ENCODE measurements at regions not wholly inside any gene's neighbourhood (a gene's known extent, or its start where the extent isn't known, plus 50 kb on each side); places are given as distances from the start of the nearest gene placed in this dataset.

DNA sequence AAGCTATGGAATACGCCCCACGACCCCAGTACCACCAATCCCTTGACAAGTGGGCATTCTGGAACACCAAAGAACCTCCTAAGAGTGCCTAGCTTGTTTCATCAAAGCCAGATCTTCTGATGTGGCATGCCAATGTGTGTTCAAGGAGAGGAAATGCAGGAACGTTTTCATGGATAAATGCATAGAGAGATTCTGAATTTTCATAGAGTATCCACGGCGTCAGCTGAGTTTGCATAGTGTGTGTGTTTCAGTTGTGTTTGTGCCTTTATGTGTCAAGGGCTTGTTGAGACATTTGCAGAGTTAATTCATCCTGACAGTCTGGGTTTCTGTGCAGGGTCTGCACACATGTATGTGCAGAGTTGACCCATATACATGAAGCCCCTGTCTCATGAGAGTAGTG lies 172.7 kb upstream of the LRFN2 start:
- in situ Hi-C loops (cut with HindIII; ENCODE audit: low pct_ligation_motif_present, low sequenced_read_pairs), result no loop called here
- no peaks in the 10 kb centered on the region for H3K36me3 ChIP-seq (replicated peaks)
- H3K27ac ChIP-seq, result no peak overlapping the region
- TF ChIP-seq, protein P1, sequence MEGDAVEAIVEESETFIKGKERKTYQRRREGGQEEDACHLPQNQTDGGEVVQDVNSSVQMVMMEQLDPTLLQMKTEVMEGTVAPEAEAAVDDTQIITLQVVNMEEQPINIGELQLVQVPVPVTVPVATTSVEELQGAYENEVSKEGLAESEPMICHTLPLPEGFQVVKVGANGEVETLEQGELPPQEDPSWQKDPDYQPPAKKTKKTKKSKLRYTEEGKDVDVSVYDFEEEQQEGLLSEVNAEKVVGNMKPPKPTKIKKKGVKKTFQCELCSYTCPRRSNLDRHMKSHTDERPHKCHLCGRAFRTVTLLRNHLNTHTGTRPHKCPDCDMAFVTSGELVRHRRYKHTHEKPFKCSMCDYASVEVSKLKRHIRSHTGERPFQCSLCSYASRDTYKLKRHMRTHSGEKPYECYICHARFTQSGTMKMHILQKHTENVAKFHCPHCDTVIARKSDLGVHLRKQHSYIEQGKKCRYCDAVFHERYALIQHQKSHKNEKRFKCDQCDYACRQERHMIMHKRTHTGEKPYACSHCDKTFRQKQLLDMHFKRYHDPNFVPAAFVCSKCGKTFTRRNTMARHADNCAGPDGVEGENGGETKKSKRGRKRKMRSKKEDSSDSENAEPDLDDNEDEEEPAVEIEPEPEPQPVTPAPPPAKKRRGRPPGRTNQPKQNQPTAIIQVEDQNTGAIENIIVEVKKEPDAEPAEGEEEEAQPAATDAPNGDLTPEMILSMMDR (IDR thresholded peaks at IDR 0.05; ENCODE audit: low read depth, low read length, missing control alignments), result no peak
- H3K27me3 ChIP-seq (replicated peaks), result no peaks in the 10 kb centered on the region
- DNase-seq, result no peak
- no peak overlapping the region for H3K4me3 ChIP-seq (ENCODE audit: low read depth, low read length)

GRCh38 chr6:40759264-40759663 lies 172.1 kb upstream of the LRFN2 start:
- Histone ChIP-seq H3K27ac (no peak overlapping the region), H3K27me3 (replicated peaks) (no peaks in the 10 kb centered on the region), H3K36me3 (replicated peaks) (no peaks in the 10 kb centered on the region), H3K4me3 (ENCODE audit: low read depth, low read length) (no peak overlapping the region)
- TF ChIP-seq, protein P1 (IDR thresholded peaks at IDR 0.05; ENCODE audit: low read depth, low read length, missing control alignments), result no peak
- DNase-seq, result no peak
- in situ Hi-C loops (cut with HindIII; ENCODE audit: low pct_ligation_motif_present, low sequenced_read_pairs), result no loop called here

DNA sequence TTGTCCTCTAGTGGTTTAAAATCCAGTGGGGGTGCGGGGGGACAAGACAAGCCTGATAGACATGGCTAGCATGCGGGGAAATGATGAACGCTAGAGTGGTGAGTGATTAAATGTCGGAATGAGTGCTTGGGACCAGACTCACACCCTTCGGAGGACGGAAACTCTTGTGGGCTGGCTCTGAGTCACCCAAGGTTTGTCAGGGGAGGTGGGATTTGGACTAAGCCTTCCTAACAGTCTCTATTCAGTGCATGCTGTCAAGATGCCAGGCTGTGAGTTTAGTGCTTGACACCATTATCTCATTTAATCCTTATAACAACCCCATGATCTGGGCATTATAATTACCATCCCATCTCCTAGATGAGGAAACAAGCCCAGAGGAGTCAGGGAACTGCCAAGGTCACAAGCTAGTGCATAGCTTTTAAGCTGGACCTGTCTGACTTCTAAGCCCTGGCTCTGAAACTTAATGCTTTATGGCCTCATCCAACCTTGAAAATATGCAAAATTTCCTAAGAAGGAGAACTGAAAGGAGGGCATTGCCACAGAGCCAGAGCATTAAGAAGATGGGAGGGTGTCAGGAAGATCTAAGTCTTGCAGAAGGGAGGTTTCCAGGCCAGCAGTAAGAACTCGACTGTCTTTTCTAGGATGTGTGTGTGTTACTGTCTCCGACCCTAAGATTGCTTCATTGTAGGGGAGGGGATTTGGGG lies 168.7 kb upstream of the LRFN2 start:
- in situ Hi-C loops (cut with HindIII; ENCODE audit: low pct_ligation_motif_present, low sequenced_read_pairs), result no loop called here
- DNase-seq, result peak; percentile 18
- no peaks in the 10 kb centered on the region for H3K36me3 ChIP-seq (replicated peaks)
- no peak overlapping the region for H3K4me3 ChIP-seq (ENCODE audit: low read depth, low read length)
- H3K27me3 ChIP-seq (replicated peaks), result no peaks in the 10 kb centered on the region
- TF ChIP-seq, protein P1 (IDR thresholded peaks at IDR 0.05; ENCODE audit: low read depth, low read length, missing control alignments), result no peak
- no peak overlapping the region for H3K27ac ChIP-seq

GRCh38 chr6:40755046-40755681 lies 168.0 kb upstream of the LRFN2 start:
- H3K27me3 ChIP-seq (replicated peaks), result no peaks in the 10 kb centered on the region
- H3K36me3 ChIP-seq (replicated peaks), result no peaks in the 10 kb centered on the region
- H3K4me3 ChIP-seq (ENCODE audit: low read depth, low read length), result no peak overlapping the region
- in situ Hi-C loops (cut with HindIII; ENCODE audit: low pct_ligation_motif_present, low sequenced_read_pairs), result no loop called here
- DNase-seq, result peak; percentile 32
- H3K27ac ChIP-seq, result no peak overlapping the region
- TF ChIP-seq, protein P1 (IDR thresholded peaks at IDR 0.05; ENCODE audit: low read depth, low read length, missing control alignments), result peak; percentile 35

GRCh38 chr6:40754461-40755045 lies 167.4 kb upstream of the LRFN2 start:
- H3K27ac ChIP-seq, result no peak overlapping the region
- H3K27me3 ChIP-seq (replicated peaks), result no peaks in the 10 kb centered on the region
- DNase-seq, result no peak
- no peaks in the 10 kb centered on the region for H3K36me3 ChIP-seq (replicated peaks)
- TF ChIP-seq, protein P1 (IDR thresholded peaks at IDR 0.05; ENCODE audit: low read depth, low read length, missing control alignments), result no peak
- no peak overlapping the region for H3K4me3 ChIP-seq (ENCODE audit: low read depth, low read length)
- in situ Hi-C loops (cut with HindIII; ENCODE audit: low pct_ligation_motif_present, low sequenced_read_pairs), result no loop called here

All from brain microvascular endothelial cell (primary cell).